NOMO-1 treated with DMSO at 0.1 percent for 48 hours (cell line): ENCODE measurements at regions not wholly inside any gene's neighbourhood (a gene's known extent, or its start where the extent isn't known, plus 50 kb on each side); places are given as distances from the start of the nearest gene placed in this dataset.
"Not testable (repeated sequence)": the region's sequence is repeated elsewhere in the genome, so short reads cannot be mapped to it uniquely, and the experiment has no call there.

ENCODE experiments used
- DNase-seq: peaks from one replicate; lab custom pipeline; 2025; ENCODE audit not compliant: unreplicated experiment; lab: John Stamatoyannopoulos, UW

DNA sequence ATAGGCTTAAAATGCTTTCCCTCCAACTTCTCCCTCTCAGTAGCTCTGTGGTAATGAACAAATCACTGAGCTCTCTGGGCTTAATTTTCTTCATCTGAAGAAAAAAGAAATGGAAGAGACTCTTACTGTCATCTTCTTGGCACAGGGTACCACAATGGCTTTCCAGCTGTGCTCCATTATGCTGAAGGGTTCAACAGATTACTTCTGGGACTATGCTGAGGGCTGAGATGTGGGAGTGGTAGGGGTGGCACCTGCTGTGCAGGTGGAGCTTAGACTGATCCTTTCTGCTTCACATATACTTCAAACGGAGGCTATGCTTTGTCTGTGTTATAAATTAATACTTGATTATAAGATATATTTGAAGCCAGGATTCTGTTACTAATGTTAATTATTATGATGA, 840.2 kb upstream of the C9orf72 start:
- no peak for DNase-seq

DNA sequence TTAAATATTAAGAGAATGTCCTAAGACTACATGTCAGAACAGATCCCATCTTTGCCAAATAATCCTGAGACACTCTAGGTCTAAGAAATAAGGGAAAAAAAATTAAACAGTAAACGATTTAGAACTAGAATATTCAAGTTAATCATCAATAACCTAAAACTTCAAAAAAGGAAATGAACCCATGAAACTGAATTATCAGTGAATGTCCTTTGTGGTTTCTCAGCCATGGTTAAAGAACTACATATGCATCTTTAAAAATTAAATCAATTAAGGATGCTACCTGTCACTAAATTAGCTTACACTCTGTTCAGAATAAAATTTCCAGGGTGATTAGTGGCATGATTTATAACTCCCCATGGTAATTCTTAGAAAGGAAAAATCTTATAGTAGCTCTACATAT, 850.0 kb upstream of the C9orf72 start:
- DNase-seq, result no peak

DNA sequence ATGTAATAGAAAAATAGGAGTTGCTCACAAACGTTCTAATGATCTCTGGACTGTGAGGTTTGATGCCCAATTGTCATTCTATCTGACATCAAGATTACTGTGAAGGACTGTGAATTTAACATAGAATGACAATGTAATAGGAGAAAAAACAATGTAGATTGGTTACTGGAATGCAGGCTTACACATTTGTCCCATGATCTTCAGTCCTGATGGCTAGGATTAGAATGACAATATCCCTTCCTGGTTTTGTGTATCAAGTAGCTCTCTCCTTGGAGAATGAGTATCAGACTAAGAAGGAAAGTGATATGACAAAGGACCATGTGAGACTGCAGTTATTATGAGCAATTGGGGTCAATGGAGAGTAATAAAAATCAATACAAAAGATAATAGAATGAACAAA, 862.2 kb upstream of the C9orf72 start:
- DNase-seq, result no peak

DNA sequence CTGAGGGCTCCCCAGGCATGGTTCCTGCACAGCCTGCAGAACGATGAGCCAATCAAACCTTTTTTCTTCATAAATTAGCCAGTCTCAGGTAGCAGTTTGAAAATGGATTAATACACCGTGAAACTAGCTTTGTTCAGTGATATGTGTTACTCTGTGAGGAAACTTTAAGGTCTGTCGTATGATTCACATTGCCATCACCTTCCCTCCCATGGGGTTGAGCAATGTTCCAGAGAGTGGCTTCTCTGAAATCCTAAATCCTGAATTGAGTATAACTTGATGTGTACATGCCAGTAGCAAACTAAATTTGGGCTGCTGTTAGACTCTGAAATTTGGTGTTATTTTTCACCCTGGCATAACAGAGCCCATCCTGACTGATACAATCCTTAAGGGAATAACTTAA, 866.4 kb upstream of the C9orf72 start:
- no peak for DNase-seq

DNA sequence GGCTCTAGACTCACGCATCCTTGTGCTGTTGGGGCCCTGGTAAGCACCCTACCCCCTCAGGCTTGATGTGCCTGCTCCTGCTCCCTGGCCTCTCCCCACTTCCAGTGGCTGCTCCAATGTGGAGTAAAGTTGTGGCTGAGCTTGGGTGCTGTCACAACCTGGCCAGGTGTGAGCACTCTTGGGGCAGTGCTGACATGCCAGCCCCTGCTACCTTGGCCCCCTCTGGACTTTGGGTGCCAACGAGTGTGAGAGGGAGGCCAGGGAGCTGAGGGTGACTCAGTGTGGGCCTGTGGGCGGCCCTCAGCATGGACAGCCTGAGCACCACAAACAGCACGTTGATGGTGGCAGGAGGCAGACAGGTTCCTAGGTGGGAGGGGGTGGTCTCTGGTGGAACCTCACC, 870.2 kb upstream of the C9orf72 start:
- DNase-seq, result no peak

DNA sequence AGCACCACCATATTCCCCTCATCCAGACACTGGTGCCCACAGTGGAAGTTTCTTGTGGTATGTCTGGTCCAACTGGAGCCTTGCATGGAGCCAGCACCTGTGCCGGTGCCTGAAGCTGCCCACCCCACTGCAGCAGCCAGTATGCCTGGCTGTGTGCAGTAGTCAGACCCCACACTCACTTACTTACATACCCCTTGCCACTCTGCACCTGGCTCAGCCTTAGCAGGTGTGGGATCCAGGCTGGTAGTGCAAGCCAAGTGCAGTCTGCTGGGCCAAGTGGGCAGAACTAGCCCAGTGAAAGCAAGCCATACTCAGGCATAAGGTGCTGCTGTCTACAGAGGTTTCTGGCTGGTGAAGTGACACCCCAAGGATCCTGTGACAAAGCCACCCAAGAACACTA, 871.4 kb upstream of the C9orf72 start:
- DNase-seq, result no peak

DNA sequence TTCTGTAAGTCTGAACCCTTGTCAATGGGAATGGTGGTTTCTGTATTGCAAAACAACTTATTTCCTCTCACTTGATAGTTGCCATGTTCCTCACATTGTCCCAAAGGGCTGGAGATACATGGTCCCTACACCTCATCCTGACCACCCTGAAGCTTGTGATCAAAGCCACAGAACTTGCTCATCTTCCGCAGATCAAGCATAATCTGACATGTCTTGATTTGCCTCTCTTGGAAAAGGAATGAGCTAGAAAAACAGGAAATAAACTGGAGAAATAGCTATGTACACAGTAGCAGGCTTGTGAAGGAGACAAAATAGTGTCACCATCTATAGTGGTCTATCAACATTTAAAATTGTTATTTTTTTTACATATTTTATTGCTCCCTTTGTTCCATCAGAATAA, 871.9 kb upstream of the C9orf72 start:
- no peak for DNase-seq

DNA sequence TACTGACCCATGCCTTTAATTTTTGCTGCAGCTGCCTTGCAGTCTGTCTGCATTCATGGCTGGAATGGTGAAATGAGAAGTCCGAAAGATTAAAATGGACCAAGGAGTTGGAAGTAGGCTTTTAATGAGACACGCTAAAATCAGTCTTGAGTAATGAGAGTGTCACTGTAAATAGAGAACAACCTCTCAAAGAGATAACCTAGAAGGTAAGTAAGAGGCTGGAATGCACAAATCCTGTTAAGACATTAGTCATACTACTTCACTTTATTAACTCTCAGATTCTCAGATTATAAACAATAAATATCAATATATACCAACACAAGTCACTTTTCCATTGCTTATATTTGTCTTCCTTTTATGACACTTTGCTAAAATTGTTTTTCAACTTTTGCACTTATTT, 880.6 kb upstream of the C9orf72 start:
- DNase-seq, result no peak

DNA sequence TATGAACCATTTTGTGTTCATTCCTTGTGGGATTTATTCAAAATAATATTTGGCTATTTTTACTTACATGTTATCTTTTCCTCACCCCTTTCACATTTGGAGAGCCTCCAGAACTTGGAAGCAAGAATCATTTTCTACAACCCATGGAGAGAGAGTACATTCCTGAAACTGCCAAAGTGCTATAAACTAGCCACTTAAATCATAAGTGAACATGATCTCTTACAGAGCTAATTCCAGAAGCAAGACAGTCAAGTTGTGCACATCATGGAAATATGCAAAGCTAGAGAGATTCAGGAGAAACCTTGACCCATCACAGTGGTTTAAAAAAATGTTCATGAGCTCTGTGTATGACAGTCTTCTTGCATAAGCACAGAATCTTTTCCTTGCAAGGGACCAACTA, 883.6 kb upstream of the C9orf72 start:
- DNase-seq, result no peak

DNA sequence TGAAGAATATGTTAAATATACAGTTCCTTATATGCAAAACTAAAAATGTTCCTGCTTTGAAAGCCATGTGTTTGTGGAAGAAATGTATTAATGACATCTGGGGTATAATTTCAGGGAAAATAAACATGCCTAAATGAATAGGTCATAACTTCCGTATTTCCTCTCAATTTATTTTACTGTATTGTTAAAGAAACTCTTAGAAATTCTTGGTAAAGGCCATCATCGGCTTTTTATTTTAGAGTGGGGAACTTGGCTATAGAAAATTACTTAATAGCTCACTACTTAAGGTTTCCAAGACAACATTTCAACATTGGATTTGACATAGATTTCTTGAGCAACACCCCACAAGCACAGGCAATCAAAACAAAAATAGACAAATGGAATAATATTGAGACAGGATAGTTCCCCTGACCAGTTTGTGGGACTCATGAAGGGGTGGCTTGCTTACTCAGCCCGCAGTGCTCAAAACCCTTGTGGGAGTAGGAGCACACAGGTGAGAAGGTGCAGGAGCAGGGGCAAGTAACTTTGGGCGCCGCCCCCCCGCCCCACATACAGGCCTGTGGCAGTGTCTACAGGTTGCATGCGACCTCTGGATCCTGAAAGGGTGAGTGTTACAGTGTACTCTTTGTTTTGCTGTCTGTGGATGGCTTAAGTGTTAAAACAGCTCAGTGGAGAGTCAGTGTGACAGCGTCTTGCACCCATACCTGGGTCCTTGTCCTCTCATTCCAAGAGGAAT, 891.4 kb upstream of the C9orf72 start:
- no peak for DNase-seq

DNA sequence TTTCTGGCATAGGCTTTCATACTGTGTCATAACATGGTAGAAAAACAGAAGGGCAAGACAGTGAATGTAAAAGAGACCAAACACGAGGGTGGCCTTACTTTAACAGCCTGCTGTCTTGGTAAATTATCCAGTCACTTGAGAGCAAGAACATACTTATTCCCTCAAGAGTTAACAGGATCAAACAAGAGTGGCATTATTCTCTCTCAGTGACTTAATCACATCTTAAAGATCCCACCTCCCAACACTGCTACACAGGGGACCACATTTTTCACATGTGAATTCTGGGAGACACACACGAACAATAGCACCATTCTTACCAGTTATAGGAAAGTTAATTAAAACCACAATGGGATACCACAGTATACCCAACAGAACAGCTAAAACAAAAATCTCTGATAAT, 898.0 kb upstream of the C9orf72 start:
- DNase-seq, result no peak

DNA sequence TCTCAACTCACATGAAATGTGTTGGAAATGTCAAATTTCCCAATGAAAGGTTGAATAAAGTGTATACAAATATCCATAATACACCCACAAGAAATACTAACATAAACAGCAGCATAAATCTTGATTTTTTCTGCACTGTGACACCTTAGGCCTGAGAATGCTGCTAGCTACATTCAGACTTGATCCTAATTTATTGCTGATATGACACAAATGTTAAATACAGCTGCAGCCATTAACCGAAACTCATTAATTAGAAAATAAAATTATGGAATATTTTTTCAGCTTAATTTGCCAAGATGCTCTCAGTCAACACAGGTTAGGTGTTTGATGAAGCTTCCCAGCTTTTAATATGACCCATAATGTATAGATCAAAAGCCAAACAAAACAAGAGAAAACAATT, 914.3 kb upstream of the C9orf72 start:
- no peak for DNase-seq

DNA sequence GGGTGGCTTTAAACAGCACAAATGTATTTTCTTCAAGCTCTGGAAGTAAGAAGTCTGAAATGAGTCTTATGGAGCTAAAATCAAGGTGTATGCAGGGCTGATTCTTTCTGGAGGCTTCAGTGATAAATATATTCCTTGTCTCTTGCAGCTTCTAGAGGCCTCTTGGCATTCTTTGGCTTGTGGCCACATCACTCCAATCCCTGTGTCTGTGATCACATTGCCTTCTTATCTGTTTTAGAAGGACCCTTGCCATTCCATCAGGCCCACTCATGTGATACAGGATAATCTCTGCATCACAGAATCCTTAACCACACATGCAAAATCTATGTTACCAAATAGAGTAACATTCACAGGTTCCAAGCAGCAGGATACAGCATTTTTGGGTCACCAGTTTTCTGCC, 917.8 kb upstream of the C9orf72 start:
- no peak for DNase-seq

DNA sequence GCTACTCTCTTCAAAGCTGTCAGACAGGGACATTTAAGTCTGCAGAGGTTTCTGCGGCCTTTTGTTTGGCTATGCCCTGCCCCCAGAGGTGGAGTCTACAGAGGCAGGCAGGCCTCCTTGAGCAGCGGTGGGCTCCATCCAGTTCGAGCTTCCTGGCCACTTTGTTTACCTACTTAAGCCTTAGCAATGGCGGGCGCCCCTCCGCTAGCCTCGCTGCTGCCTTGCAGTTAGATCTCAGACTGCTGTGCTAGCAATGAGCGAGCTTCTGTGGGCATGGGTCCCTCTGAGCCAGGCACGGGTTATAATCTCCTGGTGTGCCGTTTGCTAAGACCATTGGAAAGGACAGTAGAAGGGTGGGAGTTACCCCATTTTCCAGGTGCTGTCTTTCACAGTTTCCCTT, 924.9 kb upstream of the C9orf72 start:
- not testable (repeated sequence) for DNase-seq

DNA sequence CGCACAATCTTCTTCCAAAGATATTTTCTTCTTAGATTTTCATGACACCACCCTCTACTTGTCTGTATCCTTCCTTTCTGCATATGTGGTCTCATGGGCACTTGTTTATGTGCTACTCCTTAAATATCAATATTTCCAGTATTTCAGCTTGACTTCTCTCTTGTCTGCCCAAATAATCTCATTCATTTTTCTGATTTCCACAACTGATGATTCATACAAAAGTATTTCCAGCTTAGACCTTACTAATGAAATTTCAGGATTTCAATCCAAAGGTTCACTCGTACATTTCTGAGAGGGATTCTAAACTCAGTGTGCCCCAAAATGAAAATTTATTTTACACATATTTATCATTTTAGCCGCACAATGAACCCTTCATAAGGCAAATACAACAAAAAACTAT, 928.9 kb upstream of the C9orf72 start:
- DNase-seq, result no peak

DNA sequence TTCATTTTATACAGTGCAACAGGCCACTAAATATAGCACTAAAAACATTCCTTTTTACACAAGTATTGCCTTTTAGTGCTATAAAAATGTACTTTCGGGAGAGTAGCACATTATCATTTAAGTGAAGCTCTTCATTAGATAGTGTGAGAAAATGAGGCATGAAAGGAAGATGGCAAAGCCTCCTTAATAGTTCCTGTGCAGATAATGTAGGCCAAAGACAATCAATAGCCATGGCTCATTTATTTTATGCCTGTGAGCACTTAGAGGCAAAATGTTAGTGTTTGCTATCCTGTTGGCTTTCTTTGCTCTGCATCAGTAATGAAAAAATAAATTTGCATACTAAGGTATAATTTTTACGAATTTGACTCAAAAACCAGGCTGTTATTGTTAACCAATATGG, 929.5 kb upstream of the C9orf72 start:
- no peak for DNase-seq

DNA sequence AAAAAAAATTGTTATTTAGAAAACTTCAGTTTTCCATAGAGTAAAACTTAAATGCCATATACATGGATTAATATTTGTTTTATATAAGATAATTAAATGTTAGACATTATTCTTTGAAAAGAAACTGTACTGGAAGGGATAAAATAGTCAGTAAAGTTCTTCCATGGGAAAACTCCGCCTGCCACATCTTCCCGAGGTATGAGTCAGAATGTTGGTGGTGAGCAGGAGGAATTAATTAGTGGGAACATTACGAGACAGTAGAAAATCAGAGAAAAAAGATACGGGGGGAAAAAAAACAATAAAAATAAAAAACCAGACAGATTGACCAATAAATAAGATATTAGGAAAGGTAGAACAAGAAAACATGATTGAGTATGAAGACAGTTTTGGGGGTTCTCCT, 930.3 kb upstream of the C9orf72 start:
- no peak for DNase-seq

DNA sequence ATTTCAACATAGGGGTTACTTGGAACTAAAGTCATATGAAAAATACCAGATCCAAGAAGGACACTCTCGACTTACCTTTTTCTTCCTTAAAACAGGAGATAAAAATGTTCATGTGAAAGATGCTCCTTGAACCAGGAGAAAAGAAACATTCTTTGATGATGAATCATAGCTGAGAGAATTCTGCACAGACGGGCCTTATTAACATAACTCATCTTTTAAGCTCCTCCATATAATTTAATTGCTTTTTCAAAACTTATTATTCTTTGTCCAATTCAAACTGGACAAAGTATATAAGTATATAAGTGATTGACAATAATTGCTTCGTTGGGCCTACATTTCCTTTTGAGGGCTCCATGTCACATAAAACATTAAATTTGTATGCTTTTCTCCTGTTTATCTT, 945.2 kb upstream of the C9orf72 start:
- no peak for DNase-seq

DNA sequence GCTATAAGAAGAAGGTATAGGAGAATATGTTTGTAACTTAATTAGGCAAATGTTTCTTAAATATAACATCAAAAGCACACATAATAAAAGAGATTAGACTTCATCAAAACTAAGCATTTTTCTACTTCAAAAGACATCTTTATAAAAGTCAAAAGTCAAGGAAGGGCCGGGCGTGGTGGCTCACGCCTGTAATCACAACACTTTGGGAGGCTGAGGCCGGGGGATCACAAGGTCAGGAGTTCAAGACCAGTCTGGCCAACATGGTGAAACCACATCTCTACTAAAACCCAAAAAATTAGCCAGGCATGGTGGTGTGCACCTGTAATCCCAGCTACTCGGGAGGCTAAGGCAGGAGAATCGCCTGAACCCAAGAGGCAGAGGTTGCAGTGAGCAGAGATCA, 951.0 kb upstream of the C9orf72 start:
- DNase-seq, result not testable (repeated sequence)

DNA sequence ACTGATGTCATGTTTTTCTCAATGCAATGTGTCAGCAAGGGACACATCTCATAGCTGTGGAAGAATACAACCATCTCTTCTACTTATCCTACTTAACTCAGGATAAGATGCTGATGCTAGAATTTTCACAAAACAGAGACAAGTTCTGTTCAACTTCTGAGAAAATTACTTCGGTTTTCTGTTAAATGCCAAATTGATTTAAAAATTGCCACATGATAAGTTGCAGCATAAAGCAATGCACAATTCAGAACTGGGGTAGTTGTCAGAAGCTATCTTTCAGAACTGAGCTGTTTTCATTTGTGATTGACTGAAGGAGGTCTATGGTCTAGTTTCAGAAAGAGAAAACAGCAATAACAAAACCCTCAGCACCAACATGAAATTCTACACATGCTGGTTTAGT, 954.8 kb upstream of the C9orf72 start:
- DNase-seq, result no peak

DNA sequence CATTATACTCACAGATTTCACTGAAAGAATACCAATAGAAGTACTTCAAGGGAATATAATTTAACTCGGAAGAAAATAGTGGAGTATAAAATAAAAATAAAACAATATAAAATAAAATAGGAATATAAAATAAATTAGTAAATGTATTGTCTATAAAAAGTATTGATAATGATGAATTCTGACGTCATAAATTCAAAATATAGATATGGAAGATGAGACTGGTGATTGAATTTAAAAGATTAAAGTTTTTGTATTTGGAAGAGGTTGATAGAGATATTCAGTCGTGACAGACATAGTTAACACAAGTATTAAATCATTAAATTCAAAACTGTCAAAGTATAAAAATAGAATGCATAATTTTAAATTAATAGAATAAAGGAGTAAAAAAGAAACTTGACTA, 964.9 kb upstream of the C9orf72 start:
- DNase-seq, result no peak

DNA sequence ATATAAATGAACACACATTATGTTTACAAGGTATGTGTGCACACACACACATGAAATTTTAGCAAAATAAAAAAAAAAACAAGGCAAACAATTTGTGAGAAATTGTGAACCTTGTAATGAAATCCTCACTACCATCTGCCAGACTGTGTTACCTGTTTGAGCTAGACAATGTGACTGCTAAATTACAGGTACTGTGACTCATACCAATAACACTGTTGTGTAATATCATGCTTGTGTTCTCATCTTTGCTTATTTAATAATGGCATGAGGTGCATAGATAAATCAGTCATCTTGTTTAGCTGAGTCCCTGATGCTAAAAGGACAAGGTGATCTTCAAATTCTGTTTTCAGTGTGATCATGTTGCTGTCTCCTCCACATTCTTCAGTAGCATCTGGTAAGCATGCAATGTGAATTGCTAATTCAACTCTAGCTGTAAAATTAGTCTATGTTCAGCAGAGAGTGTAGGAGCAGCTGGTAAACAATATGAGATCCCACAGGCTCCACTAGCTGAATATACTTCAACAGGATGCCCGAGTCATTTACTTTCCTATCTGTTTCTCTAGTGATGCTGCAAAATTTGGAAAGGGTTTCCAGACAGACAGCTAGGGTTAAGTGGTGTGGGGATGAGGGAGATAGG, 966.3 kb upstream of the C9orf72 start:
- DNase-seq, result no peak

DNA sequence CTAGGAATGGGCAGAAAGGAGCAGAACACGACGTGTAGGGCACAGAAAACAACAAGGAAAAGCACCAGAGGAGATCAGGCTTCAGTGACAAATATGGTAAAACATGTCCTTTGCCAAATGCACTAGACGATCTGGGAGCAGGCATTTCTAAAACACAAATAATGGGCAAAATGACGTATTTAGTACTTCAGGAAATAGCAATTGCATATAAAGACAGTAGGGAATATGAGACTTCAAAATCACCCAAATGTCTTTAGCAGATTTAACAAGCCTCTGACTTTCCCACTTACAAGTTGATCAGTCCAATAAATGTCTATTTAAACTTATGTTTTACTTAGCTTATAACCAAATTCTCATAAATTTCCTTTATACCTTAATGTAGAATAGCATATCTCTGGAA, 969.6 kb upstream of the C9orf72 start:
- DNase-seq, result no peak
